CD4-positive, alpha-beta T cell (primary cell): ENCODE measurements at regions not wholly inside any gene's neighbourhood (a gene's known extent, or its start where the extent isn't known, plus 50 kb on each side); places are given as distances from the start of the nearest gene placed in this dataset.

ENCODE experiments used
- ATAC-seq: fragments of 200-7000 bp; cut with Tn5 transposase; one replicate; pipeline ENCODE4 v1.10.0; 2022; ENCODE audit warnings: mild to moderate bottlenecking; ENCODE audit not compliant: poor library complexity
- CTCF ChIA-PET: fragments of 350-600 bp; sonication (Branson Sonifier 250); formaldehyde crosslinking; loops from one replicate; lab custom pipeline; 2021; ENCODE audit warnings: antibody characterized with exemption, inconsistent platforms; lab: Charles Lee
- POLR2A ChIA-PET: fragments of 350-600 bp; sonication (Branson Sonifier 250); formaldehyde crosslinking; loops from one replicate; lab custom pipeline; 2021; ENCODE audit warnings: antibody characterized with exemption, inconsistent platforms; lab: Charles Lee
- DNase-seq, 14 experiments: peaks; one replicate each; pipeline ENCODE4 v3.0.0-alpha.2; 2013 to 2020; ENCODE audit warnings: mixed read lengths in 2 of 14
- H3K27ac ChIP-seq, 2 donors: one replicate each; pipeline versions ENCODE4 v1.5.1 to v1.7.0; 2013; ENCODE audit warnings: low read length in 2 of 2, low read depth in 1 of 2, mild to moderate bottlenecking in 1 of 2
- H3K27me3 ChIP-seq, 2 experiments: 1 replicate in 1 of 2; 2 replicates in 1 of 2; pipeline versions ENCODE4 v1.6.1 to v1.7.0; 2013; ENCODE audit warnings: low read length in 2 of 2, control low read depth in 1 of 2, mild to moderate bottlenecking in 1 of 2, moderate library complexity in 1 of 2; ENCODE audit not compliant: insufficient read depth in 2 of 2, control insufficient read depth in 1 of 2
- H3K36me3 ChIP-seq: one replicate; pipeline ENCODE4 v1.6.1; 2013; ENCODE audit warnings: low read length, control low read depth; ENCODE audit not compliant: insufficient read depth
- H3K4me1 ChIP-seq: one replicate; pipeline ENCODE4 v1.6.1; 2013; ENCODE audit warnings: low read length, control low read depth; ENCODE audit not compliant: insufficient read depth
- H3K4me3 ChIP-seq: one replicate; pipeline ENCODE4 v1.5.1; 2013; ENCODE audit warnings: mild to moderate bottlenecking, low read length, moderate library complexity
- H3K9me3 ChIP-seq, 2 experiments: 1 replicate in 1 of 2; 2 replicates in 1 of 2; pipeline versions ENCODE4 v1.6.1 to v1.7.0; 2013; ENCODE audit warnings: low read length in 2 of 2, mild to moderate bottlenecking in 2 of 2, control low read depth in 1 of 2, moderate library complexity in 1 of 2; ENCODE audit not compliant: control insufficient read depth in 1 of 2, insufficient read depth in 1 of 2
- H3K27ac Mint-ChIP-seq: one replicate; pipeline ENCODE4 v1.8.0; 2020; ENCODE audit warnings: mixed read lengths
- H3K27me3 Mint-ChIP-seq: one replicate; pipeline ENCODE4 v1.8.0; 2021; ENCODE audit warnings: mixed read lengths
- H3K36me3 Mint-ChIP-seq: one replicate; pipeline ENCODE4 v1.8.0; 2021; ENCODE audit warnings: low read depth, mixed read lengths
- H3K4me1 Mint-ChIP-seq: one replicate; pipeline ENCODE4 v1.8.0; 2021; ENCODE audit warnings: low read depth, mixed read lengths
- H3K4me3 Mint-ChIP-seq: one replicate; pipeline ENCODE4 v1.8.0; 2020; ENCODE audit warnings: mild to moderate bottlenecking, mixed read lengths
- H3K9me3 Mint-ChIP-seq: one replicate; pipeline ENCODE4 v1.8.0; 2020; ENCODE audit warnings: mixed read lengths
- intact Hi-C, 2 experiments: fragments of 100-400 bp; cut with DNase I in 1 of 2; cut with micrococcal nuclease in 1 of 2; formaldehyde crosslinking; loops; one replicate each; pipeline versions ENCODE4 v1.15.1 to v1.9.0; 2023 to 2025; cut with DNase I, micrococcal nuclease
- TF ChIP-seq, protein P1 (sequence below): fragments of 200-600 bp; IDR thresholded peaks from one replicate; pipeline ENCODE4 v1.8.0; 2022; ENCODE audit warnings: antibody characterized with exemption, mild to moderate bottlenecking

DNA sequence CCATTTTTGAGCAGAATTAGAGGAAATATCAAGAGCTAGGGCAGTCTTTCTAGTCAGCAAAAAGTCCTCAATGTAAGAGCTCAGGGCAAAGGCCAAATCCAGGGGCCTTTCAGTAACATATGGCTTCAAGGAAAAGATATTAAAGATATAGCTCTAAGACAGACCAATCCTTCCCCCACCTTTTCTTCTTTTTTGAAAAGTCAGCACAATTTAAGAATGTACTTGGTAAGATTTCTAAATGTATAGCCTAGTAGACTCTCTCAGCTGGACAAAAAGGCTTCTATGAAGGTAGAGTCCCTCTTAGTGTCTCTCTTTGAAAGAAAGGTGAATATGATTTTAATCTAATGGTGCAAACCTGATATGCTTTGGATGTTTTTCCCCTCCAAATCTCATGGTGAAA, 515.7 kb downstream of the VRK1 start:
- H3K9me3 Mint-ChIP-seq, result peaks cover 6% of the 10 kb centered on the region
- intact Hi-C loops, result no loop called here
- TF ChIP-seq, protein P1, sequence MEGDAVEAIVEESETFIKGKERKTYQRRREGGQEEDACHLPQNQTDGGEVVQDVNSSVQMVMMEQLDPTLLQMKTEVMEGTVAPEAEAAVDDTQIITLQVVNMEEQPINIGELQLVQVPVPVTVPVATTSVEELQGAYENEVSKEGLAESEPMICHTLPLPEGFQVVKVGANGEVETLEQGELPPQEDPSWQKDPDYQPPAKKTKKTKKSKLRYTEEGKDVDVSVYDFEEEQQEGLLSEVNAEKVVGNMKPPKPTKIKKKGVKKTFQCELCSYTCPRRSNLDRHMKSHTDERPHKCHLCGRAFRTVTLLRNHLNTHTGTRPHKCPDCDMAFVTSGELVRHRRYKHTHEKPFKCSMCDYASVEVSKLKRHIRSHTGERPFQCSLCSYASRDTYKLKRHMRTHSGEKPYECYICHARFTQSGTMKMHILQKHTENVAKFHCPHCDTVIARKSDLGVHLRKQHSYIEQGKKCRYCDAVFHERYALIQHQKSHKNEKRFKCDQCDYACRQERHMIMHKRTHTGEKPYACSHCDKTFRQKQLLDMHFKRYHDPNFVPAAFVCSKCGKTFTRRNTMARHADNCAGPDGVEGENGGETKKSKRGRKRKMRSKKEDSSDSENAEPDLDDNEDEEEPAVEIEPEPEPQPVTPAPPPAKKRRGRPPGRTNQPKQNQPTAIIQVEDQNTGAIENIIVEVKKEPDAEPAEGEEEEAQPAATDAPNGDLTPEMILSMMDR, result no peak
- CTCF ChIA-PET, result interaction anchor here (1.0 kb wide), 1 partner anchor 17 kb away, joined by 4 read pairs; no protein-coding TSS in a partner anchor
- H3K4me1 Mint-ChIP-seq, result peaks cover 12% of the 10 kb centered on the region
- H3K4me3 Mint-ChIP-seq, result no peak overlapping the region
- H3K27ac Mint-ChIP-seq, result no peak overlapping the region
- Histone ChIP-seq H3K4me3 (no peak overlapping the region), H3K4me1 (peaks cover under 1% of the 10 kb centered on the region), H3K27ac (no peak overlapping the region), H3K9me3 (peaks cover 0 to 3% of the 10 kb centered on the region in 2 experiments), H3K27me3 (no peaks in the 10 kb centered on the region), H3K36me3 (no peaks in the 10 kb centered on the region)
- H3K27me3 Mint-ChIP-seq, result no peaks in the 10 kb centered on the region
- ATAC-seq (no peak), DNase-seq (no peak)
- POLR2A ChIA-PET, result no interaction called here
- no peaks in the 10 kb centered on the region for H3K36me3 Mint-ChIP-seq

DNA sequence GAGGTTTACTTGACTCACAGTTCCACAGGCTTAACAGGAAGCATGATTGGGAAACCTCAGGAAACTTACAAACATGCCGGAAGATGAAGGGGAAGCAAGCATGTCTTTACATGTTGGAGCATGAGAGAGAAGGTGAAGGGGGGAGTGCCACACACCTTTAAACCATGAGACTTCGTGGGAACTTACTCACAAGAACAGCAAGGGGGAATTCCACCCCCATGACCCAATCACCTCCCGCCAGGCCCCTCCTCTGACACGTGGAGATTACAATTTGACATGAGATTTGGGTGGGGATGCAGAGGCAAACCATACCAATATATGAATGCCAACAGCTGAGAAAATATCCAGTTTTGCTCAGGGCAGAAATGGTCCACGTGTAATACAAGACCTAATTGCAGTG, 518.6 kb downstream of the VRK1 start:
- CTCF ChIA-PET, result no interaction called here
- DNase-seq (no peak), ATAC-seq (no peak)
- POLR2A ChIA-PET, result no interaction called here
- Histone ChIP-seq H3K36me3 (no peaks in the 10 kb centered on the region), H3K4me3 (no peak overlapping the region), H3K9me3 (peaks cover 0 to 3% of the 10 kb centered on the region in 2 experiments), H3K27me3 (no peaks in the 10 kb centered on the region), H3K4me1 (no peaks in the 10 kb centered on the region), H3K27ac (no peak overlapping the region)
- intact Hi-C loops, result no loop called here
- Mint-ChIP-seq H3K9me3 (peaks cover 9% of the 10 kb centered on the region), H3K27ac (no peak overlapping the region), H3K4me1 (peaks cover 10% of the 10 kb centered on the region), H3K27me3 (no peaks in the 10 kb centered on the region), H3K4me3 (no peak overlapping the region), H3K36me3 (no peaks in the 10 kb centered on the region)
- TF ChIP-seq, protein P1, result no peak

DNA sequence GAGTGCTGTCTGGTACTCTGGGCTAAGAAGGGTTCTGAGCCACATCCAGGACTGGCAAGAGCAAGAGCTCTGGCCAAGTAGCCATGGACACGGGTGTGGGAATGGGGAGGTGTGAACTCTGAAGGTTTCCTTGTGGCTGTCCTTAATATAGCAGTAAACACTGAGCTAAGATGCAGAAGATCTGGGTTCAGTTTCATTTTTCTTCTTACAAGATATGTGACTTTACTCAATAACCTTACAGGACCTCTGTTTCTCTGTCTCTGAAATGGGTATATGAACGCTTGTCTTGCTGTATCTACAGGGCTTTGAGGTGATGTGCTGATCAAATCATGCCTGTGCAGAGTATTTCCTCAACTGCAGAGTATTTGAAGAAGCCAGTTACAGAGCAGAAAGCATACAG, 521.2 kb downstream of the VRK1 start:
- intact Hi-C loops, result no loop called here
- Mint-ChIP-seq H3K4me1 (no peaks in the 10 kb centered on the region), H3K36me3 (no peaks in the 10 kb centered on the region), H3K27me3 (no peaks in the 10 kb centered on the region), H3K4me3 (no peak overlapping the region), H3K27ac (no peak overlapping the region), H3K9me3 (peaks cover 9% of the 10 kb centered on the region)
- peaks cover 0 to 2% of the 10 kb centered on the region in 2 experiments for H3K9me3 ChIP-seq
- DNase-seq, result no peak
- H3K36me3 ChIP-seq, result no peaks in the 10 kb centered on the region
- no peaks in the 10 kb centered on the region for H3K27me3 ChIP-seq
- TF ChIP-seq, protein P1, result no peak
- POLR2A ChIA-PET, result no interaction called here
- CTCF ChIA-PET, result no interaction called here
- H3K4me3 ChIP-seq, result no peak overlapping the region
- no peak overlapping the region for H3K27ac ChIP-seq
- H3K4me1 ChIP-seq, result no peaks in the 10 kb centered on the region
- no peak for ATAC-seq
